ENCODE measurements at regions not wholly inside any gene's neighbourhood (a gene's known extent, or its start where the extent isn't known, plus 50 kb on each side); places are given as distances from the start of the nearest gene placed in this dataset.

DNA sequence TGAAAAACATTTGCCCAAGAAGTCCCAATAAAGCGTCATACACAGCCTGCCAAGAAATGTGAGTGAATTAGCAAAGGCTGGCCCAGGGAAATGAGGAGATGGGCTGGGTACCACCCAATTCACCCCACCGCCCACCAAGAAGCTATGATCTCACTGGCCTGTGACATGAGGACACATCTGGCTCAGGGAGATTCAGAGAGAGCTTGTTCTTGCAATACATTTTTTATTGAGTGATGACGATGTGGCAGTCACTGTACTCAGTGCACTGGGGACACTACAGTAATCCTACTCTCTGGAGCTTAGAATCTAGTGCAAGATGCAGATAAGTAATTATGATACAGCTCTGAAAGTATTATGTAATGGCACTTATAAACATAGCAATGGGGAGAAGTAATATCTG is 64.6 kb upstream of the IGFBP2 start:
- in situ Hi-C loops (cut with HindIII; ENCODE audit: low pct_unique_long_range_greater_than_20kb, low sequenced_read_pairs) = no loop called here
- CTCF ChIA-PET = no interaction called here

DNA sequence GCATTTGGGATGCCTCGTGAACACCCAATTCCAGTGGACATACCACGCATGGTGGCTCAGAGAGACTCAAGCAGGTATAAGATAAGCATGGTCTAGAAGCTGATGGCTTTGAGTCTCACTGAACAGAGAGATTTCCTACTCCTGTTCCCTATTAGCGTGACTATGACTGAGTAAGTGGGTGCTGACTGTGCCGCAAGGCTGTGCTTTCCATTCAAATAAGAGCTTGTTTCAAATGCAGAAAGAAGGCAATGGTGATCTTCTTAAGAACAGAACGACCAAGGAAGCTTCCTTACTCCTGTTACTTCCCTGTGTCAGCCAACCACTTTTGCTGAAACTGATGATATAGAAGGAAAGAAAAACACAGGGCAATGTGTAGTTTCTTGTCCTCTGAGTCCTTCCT is 63.5 kb upstream of the IGFBP2 start:
- H3K4me1 ChIP-seq (ENCODE audit: control insufficient read depth, insufficient read depth, low read length) = no peaks in the 10 kb centered on the region
- ChIA-PET POLR2A (no interaction called here), CTCF (no interaction called here)
- in situ Hi-C loops (cut with HindIII; ENCODE audit: low pct_unique_long_range_greater_than_20kb, low sequenced_read_pairs) (no loop called here), intact Hi-C loops (cut with micrococcal nuclease; ENCODE audit: unreplicated experiment) (no loop called here)
- H3K36me3 ChIP-seq (ENCODE audit: control insufficient read depth, insufficient read depth, low read length) = no peaks in the 10 kb centered on the region
- TF ChIP-seq, protein P1, sequence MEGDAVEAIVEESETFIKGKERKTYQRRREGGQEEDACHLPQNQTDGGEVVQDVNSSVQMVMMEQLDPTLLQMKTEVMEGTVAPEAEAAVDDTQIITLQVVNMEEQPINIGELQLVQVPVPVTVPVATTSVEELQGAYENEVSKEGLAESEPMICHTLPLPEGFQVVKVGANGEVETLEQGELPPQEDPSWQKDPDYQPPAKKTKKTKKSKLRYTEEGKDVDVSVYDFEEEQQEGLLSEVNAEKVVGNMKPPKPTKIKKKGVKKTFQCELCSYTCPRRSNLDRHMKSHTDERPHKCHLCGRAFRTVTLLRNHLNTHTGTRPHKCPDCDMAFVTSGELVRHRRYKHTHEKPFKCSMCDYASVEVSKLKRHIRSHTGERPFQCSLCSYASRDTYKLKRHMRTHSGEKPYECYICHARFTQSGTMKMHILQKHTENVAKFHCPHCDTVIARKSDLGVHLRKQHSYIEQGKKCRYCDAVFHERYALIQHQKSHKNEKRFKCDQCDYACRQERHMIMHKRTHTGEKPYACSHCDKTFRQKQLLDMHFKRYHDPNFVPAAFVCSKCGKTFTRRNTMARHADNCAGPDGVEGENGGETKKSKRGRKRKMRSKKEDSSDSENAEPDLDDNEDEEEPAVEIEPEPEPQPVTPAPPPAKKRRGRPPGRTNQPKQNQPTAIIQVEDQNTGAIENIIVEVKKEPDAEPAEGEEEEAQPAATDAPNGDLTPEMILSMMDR (IDR thresholded peaks at IDR 0.05) = no peak
- no peak for TF ChIP-seq SIN3A (IDR thresholded peaks at IDR 0.05; ENCODE audit: borderline replicate concordance, insufficient read depth, low read depth, low read length)
- no peak for TF ChIP-seq POLR2AphosphoS5 (IDR thresholded peaks at IDR 0.05; ENCODE audit: low read depth, low read length)
- TF ChIP-seq, protein P2, sequence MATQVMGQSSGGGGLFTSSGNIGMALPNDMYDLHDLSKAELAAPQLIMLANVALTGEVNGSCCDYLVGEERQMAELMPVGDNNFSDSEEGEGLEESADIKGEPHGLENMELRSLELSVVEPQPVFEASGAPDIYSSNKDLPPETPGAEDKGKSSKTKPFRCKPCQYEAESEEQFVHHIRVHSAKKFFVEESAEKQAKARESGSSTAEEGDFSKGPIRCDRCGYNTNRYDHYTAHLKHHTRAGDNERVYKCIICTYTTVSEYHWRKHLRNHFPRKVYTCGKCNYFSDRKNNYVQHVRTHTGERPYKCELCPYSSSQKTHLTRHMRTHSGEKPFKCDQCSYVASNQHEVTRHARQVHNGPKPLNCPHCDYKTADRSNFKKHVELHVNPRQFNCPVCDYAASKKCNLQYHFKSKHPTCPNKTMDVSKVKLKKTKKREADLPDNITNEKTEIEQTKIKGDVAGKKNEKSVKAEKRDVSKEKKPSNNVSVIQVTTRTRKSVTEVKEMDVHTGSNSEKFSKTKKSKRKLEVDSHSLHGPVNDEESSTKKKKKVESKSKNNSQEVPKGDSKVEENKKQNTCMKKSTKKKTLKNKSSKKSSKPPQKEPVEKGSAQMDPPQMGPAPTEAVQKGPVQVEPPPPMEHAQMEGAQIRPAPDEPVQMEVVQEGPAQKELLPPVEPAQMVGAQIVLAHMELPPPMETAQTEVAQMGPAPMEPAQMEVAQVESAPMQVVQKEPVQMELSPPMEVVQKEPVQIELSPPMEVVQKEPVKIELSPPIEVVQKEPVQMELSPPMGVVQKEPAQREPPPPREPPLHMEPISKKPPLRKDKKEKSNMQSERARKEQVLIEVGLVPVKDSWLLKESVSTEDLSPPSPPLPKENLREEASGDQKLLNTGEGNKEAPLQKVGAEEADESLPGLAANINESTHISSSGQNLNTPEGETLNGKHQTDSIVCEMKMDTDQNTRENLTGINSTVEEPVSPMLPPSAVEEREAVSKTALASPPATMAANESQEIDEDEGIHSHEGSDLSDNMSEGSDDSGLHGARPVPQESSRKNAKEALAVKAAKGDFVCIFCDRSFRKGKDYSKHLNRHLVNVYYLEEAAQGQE (IDR thresholded peaks at IDR 0.05; ENCODE audit: insufficient read depth in 1 of 2, low read depth in 2 of 2, low read length in 1 of 2) = no peak
- no peak for TF ChIP-seq TCF7L2 (IDR thresholded peaks at IDR 0.05; ENCODE audit: low read depth, low read length)
- ATAC-seq = no peak
- H3K27ac ChIP-seq (ENCODE audit: low read length) = no peak overlapping the region
- no TSS peak for BruUV-seq (replicated peaks)
- no peaks in the 10 kb centered on the region for H3K9me3 ChIP-seq (ENCODE audit: control insufficient read depth, insufficient read depth, low read depth, low read length)
- H3K4me3 ChIP-seq (ENCODE audit: low read depth in 2 of 2, low read length in 2 of 2) = no peak overlapping the region
- DNase-seq (ENCODE audit: low read depth, low spot score) = no peak
- H3K27me3 ChIP-seq (ENCODE audit: control insufficient read depth, insufficient read depth, low read length) = no peaks in the 10 kb centered on the region

More for the DNA sequence above, 64.6 kb upstream of the IGFBP2 start:
- Histone ChIP-seq H3K4me1 (ENCODE audit: control insufficient read depth, insufficient read depth, low read length) (no peaks in the 10 kb centered on the region), H3K9me3 (ENCODE audit: control insufficient read depth, insufficient read depth, low read depth, low read length) (no peaks in the 10 kb centered on the region), H3K27ac (ENCODE audit: low read length) (no peak overlapping the region), H3K27me3 (ENCODE audit: control insufficient read depth, insufficient read depth, low read length) (no peaks in the 10 kb centered on the region), H3K36me3 (ENCODE audit: control insufficient read depth, insufficient read depth, low read length) (no peaks in the 10 kb centered on the region), H3K4me3 (ENCODE audit: low read depth in 2 of 2, low read length in 2 of 2) (no peak overlapping the region)
- ATAC-seq (no peak), DNase-seq (ENCODE audit: low read depth, low spot score) (no peak)
- intact Hi-C loops (cut with micrococcal nuclease; ENCODE audit: unreplicated experiment) = no loop called here
- POLR2A ChIA-PET = no interaction called here
- BruUV-seq (replicated peaks) = no TSS peak
- TF ChIP-seq, protein P2 (IDR thresholded peaks at IDR 0.05; ENCODE audit: insufficient read depth in 1 of 2, low read depth in 2 of 2, low read length in 1 of 2) = no peak
- TF ChIP-seq TCF7L2 (IDR thresholded peaks at IDR 0.05; ENCODE audit: low read depth, low read length) (no peak), POLR2AphosphoS5 (IDR thresholded peaks at IDR 0.05; ENCODE audit: low read depth, low read length) (no peak), SIN3A (IDR thresholded peaks at IDR 0.05; ENCODE audit: borderline replicate concordance, insufficient read depth, low read depth, low read length) (no peak)
- TF ChIP-seq, protein P1 (IDR thresholded peaks at IDR 0.05) = no peak
